HT-29 (cell line): ENCODE measurements at regions not wholly inside any gene's neighbourhood (a gene's known extent, or its start where the extent isn't known, plus 50 kb on each side); places are given as distances from the start of the nearest gene placed in this dataset.

Experiments used
- DNase-seq: peaks from one replicate; pipeline ENCODE4 v3.0.0-alpha.2; 2015; ENCODE audit warnings: low spot score

GRCh38 chr5:125372694-125373631 is 626.5 kb upstream of the ZNF608 start:
- no peak for DNase-seq

- DNase-seq, result no peak
Measured at GRCh38 chr5:125375143-125375542, 628.7 kb upstream of the ZNF608 start.

GRCh38 chr5:125376059-125376641 is 629.7 kb upstream of the ZNF608 start:
- DNase-seq, result no peak

DNA sequence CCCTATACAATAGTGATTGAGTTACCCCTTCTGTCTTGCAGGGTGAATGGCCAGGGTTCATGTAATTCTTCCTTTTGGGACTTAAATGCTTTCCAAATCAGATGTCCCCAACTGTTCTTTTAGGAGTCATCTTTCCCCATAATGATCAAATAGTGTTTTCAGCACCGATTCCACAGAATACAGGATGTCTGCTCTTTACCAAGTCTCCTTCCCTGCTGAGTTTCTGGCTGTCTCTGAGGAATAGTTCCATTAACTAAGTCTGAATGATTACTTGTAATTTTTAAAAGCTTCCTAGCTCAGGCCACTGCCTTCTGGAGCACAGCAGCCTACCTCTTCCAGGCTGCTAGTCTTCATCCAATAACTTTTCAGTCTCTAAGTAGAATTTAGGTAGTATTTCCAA is 630.7 kb upstream of the ZNF608 start:
- no peak for DNase-seq

GRCh38 chr5:125381290-125381689 is 634.9 kb upstream of the ZNF608 start:
- no peak for DNase-seq

DNA sequence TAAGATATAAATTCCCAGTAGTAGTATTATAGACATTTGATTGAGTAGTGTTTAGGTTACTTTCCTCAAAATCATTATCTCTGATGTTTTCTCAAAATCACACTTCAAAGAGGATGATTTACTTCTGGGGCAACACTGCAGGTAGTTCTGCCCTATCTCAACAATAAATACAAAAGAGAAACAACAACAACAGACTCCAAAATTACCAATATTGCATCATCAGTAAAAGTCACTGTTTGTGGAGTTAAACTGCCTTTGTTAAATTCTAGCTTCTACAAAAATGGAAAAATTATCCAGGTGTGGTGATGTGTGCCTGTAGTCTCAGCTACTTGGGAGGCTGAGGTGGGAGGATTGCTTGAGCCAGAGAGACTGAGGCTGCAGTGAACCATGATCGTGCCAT is 637.6 kb upstream of the ZNF608 start:
- DNase-seq, result no peak

- DNase-seq, result no peak
Measured at GRCh38 chr5:125390326-125390725, 643.9 kb upstream of the ZNF608 start.

DNA sequence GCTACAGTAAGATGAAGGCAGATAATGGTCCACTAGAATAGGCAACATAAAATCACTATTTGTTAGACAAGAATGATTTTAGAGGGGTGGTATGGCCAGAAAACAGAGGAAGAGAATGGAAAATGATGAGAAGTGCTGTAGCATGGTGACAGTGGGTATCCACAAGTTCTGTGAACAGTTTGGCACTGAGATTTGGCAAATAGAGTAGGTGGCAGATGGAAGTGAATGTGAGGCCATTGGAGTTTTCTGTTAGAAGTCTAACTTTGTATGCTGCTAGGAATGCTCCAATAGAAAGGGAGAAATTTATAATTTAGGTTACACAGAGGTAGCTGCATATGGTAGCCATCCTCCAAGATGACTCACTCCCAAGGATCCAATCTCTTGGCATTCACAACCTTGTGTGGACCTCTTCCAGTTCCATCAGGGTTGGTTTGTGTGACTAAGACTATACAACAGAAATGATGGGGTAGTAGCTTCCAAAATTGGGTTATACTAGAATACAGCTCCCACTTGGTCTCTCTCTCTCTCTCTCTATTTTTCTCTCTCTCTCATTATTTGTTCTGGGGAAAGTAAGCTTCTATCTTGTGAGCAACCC is 646.9 kb upstream of the ZNF608 start:
- DNase-seq, result no peak

DNA sequence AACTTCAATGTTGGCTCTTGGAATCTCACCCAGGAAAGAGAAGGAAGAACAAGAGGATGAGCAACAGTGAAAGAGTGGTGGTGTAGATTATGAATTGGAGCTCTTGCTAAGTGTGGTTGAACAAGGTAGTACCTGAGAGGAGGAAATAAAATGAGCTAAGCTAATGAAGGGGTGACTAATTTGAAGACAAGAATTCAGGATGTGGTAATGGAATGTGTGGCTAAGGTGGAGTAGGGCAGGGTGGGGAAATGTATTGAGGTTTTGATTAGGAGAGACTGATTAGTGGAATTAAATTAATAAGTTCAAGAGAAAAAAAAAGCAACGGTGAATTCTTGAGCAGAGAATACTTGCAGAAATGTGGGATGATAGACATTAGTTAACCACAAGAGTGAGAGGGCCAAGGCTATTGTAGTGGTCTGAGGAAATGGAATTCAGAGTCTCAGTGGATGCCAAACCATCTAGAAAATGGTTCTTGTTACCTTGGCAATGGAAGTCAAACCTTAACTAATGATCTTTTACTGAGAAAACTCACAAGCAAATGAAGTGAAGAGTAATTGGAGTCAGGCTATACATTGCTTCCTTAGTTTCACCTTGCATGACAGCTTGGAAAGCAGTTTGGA is 648.3 kb upstream of the ZNF608 start:
- peak; percentile 87 for DNase-seq

- DNase-seq, result no peak
Measured at GRCh38 chr5:125396462-125396861, 650.0 kb upstream of the ZNF608 start.

DNA sequence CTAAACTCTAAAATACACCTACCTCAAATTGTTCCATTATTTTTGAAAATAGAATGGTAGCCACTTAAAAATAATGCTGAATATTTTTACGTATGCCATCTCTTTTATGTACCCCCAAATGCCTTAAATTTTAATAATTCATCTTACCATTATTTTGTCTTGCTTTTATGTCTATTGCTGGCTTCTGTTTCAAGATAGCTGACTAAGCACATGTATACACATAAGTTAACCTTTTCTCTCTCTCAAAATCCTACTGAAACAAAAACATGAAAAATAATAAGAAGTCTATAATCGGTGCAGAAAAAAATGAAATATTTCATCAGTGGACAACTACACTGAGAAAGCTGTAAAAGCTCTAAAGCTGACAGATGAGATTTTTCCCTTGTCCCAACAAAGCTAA is 652.0 kb upstream of the ZNF608 start:
- no peak for DNase-seq

DNA sequence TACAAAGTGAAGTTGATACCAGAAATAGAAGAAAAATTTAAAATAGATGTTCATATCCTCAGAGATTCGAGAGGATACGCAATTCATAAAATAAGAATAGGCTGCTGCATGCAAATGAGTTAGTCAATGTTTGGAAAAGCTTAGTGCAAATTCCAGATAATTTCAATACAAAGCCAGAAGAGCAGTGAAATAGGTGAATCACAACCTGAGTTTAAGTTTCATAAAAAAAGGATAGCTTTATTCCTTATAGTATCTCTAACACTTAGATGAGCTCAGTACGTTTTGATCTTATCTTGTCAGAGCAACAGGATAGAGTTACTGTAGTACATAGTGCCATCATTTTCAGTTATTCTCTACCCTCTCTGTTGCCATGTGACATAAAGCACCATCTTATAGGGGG is 653.4 kb upstream of the ZNF608 start:
- no peak for DNase-seq

DNA sequence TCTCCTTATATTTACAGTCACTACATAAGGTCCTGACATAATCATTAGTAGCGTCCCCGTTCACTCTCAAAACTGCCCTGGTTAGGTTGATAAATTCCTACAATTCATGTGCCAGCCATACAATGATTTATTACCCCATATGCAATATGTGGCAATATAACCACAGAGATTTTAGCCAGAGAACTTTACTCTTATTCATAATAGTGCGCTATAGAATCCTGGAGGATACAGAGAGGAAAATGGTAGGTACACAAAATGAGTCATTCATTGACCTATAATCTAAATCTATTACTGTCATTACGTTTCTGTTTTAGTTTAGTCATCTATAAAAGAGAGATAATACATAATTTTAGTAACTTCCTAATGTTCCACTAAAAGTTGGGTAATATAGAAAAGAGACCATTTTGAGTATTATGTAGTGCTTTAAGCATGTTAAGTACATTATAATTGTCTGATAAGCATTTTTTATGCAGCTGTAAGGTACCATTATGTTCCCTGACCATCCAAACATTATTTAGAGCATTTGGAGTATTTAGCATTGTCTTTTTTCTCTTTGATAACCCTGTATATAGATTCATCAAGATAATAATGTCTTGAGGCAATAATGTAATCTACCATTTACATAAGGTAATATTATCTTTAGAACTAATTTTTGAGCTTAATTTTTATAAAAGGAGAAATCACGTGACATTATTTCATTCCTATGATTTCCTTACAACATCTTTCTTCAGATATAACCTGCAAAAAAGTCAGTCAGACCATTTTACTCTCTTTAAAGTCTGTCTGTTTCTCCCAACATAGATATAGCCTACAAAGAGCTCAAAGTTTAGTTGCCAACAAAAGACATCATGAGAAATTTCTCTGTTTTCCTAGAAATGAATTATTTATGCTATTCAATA is 655.5 kb upstream of the ZNF608 start:
- DNase-seq, result peak; percentile 62

GRCh38 chr5:125402787-125403186 is 656.3 kb upstream of the ZNF608 start:
- no peak for DNase-seq

DNA sequence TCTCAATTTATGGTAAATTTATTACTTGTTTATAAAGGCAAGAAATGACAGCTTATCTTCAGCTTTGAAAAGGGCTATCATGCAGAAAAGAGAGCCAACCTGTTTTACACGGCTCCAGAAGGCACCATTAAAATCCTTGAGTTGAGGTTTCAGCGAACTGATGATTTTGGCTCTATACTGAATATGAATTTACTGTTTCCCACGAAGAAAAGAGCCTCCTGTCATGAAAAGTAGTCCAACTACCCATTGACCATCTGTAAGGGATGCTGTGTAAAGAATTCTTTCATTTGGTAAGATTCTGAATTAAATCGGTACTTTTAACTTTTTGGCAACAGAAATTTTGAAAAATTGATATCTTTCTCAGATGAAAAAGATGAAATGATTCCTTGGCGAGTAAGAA is 657.6 kb upstream of the ZNF608 start:
- DNase-seq, result no peak

DNA sequence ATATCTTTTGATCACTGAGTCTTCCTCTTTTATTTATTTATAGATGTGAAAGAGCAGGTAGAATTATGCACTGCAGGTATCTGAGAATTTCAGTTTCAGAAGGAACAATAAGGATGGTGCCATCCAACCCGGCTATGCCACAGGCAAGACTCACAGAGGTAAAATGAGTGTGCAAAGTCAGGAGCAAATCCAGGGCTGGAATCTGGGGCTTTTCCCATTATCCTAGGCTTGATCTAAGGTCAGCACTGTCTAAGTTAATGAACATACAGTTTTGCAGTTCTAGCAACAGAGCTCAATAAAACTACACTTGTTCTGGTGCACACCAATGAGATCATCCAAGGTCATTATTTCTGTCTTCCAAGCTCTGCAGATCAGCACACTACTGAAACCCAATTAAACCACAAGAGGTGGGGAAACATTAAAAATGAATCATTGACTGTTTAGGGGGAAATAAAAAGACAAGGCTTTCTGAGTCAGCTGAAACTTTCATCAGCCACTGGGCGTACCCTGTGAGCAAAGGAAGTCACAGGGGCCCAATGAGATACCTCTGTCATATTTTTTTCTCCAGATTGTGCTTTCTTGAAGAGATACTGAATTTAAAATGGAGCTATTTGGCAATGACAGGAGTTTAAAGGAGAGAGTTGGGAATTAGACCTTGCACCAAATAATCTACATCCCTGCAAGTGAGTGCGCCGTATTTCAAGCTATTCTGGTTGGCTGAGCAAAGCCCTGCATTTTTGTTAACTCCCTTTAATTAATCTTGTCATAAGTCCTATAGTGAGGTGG is 662.2 kb upstream of the ZNF608 start:
- peak; percentile 82 for DNase-seq

DNA sequence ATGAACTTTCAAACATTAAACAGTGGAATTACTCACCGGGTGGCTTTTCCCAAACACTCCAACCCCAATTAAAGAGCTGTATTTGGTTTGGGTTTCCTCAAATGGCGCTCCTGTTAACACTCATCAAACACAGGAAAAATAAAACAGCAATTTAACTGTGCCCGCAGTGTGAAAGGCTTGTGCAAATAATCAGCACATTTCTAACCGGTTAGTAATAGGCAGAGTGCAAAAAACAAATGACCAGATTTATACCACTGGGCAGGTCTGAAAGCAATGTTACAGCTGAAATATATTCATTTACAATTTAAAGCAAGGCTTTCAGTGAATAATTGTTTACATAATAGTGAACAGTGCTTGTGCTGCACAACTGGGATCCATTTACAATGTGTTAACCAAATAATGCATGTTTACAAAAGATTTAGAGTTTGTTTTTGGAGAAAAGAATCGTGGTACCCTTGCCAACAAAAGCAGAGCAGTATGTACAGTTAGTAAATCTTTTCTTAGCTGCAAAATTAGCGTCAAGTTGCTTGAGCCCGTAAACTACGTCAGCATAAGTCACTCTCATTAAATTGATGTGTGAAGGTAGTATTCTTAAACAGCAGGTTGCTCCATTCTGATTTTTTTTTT is 662.9 kb upstream of the ZNF608 start:
- no peak for DNase-seq

- DNase-seq, result peak; percentile 56
Measured at GRCh38 chr5:125409861-125410536, 663.6 kb upstream of the ZNF608 start.

GRCh38 chr5:125410537-125411070 is 664.2 kb upstream of the ZNF608 start:
- DNase-seq, result peak; percentile 19
